GM23338 (cell line): ENCODE measurements at regions not wholly inside any gene's neighbourhood (a gene's known extent, or its start where the extent isn't known, plus 50 kb on each side); places are given as distances from the start of the nearest gene placed in this dataset.

Experiments used
- CTCF ChIP-seq, 2 experiments: fragments of 200-600 bp in 1 of 2; sonication (generic) in 1 of 2; conservative IDR thresholded peaks; 2 replicates each; pipeline versions ENCODE4 v1.5.1 to v1.6.1; 2016 to 2017; ENCODE audit warnings: antibody characterized with exemption in 2 of 2, low read depth in 2 of 2, mild to moderate bottlenecking in 2 of 2, moderate library complexity in 1 of 2
- POLR2AphosphoS5 ChIP-seq: IDR thresholded peaks from 2 replicates; pipeline ENCODE4 v1.6.1; 2016; ENCODE audit warnings: antibody characterized with exemption, low read depth
- ZNF114 ChIP-seq: fragments of 250-450 bp; sonication (Bioruptor Pico); IDR thresholded peaks from 2 replicates; pipeline ENCODE4 v1.5.0; 2020; ENCODE audit warnings: mild to moderate bottlenecking, moderate library complexity
- ZNF462 ChIP-seq: fragments of 250-450 bp; sonication (Bioruptor Pico); IDR thresholded peaks from 2 replicates; pipeline ENCODE4 v1.5.0; 2020; ENCODE audit warnings: mild to moderate bottlenecking, moderate library complexity
- TF ChIP-seq, protein P1 (sequence below): IDR thresholded peaks from one replicate; pipeline ENCODE4 v1.6.1; 2018; ENCODE audit warnings: antibody characterized with exemption; ENCODE audit not compliant: unreplicated experiment

- TF ChIP-seq ZNF462 (CRISPR knock-in tag), result no peak
- no peak for TF ChIP-seq CTCF (conservative IDR thresholded peaks at IDR 0.05; ENCODE audit: low read depth in 2 of 2)
- TF ChIP-seq, protein P1, sequence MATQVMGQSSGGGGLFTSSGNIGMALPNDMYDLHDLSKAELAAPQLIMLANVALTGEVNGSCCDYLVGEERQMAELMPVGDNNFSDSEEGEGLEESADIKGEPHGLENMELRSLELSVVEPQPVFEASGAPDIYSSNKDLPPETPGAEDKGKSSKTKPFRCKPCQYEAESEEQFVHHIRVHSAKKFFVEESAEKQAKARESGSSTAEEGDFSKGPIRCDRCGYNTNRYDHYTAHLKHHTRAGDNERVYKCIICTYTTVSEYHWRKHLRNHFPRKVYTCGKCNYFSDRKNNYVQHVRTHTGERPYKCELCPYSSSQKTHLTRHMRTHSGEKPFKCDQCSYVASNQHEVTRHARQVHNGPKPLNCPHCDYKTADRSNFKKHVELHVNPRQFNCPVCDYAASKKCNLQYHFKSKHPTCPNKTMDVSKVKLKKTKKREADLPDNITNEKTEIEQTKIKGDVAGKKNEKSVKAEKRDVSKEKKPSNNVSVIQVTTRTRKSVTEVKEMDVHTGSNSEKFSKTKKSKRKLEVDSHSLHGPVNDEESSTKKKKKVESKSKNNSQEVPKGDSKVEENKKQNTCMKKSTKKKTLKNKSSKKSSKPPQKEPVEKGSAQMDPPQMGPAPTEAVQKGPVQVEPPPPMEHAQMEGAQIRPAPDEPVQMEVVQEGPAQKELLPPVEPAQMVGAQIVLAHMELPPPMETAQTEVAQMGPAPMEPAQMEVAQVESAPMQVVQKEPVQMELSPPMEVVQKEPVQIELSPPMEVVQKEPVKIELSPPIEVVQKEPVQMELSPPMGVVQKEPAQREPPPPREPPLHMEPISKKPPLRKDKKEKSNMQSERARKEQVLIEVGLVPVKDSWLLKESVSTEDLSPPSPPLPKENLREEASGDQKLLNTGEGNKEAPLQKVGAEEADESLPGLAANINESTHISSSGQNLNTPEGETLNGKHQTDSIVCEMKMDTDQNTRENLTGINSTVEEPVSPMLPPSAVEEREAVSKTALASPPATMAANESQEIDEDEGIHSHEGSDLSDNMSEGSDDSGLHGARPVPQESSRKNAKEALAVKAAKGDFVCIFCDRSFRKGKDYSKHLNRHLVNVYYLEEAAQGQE, result no peak
- no peak for TF ChIP-seq ZNF114 (CRISPR knock-in tag)
- no peak for TF ChIP-seq POLR2AphosphoS5
Observed at GRCh38 chr15:38705436-38706219, 141.0 kb upstream of the RASGRP1 start (continued).
